ENCODE measurements at regions not wholly inside any gene's neighbourhood (a gene's known extent, or its start where the extent isn't known, plus 50 kb on each side); places are given as distances from the start of the nearest gene placed in this dataset.

GRCh38 chr5:82563745-82564144 lies 285.6 kb upstream of the RPS23 start:
- Histone ChIP-seq H3K9me3 (ENCODE audit: control insufficient read depth, insufficient read depth, low read depth, low read length) (no peaks in the 10 kb centered on the region), H3K27ac (ENCODE audit: low read length) (no peak overlapping the region), H3K27me3 (ENCODE audit: control insufficient read depth, insufficient read depth, low read length) (no peaks in the 10 kb centered on the region), H3K36me3 (ENCODE audit: control insufficient read depth, insufficient read depth, low read length) (no peaks in the 10 kb centered on the region), H3K4me3 (ENCODE audit: low read depth in 2 of 2, low read length in 2 of 2) (no peak overlapping the region), H3K4me1 (ENCODE audit: control insufficient read depth, insufficient read depth, low read length) (no peaks in the 10 kb centered on the region)
- POLR2A ChIA-PET = no interaction called here
- DNase-seq (ENCODE audit: low read depth, low spot score) = no peak
- intact Hi-C loops (cut with micrococcal nuclease; ENCODE audit: unreplicated experiment) = no loop called here
- no peak for ATAC-seq
- in situ Hi-C loops (cut with HindIII; ENCODE audit: low pct_unique_long_range_greater_than_20kb, low sequenced_read_pairs) = no loop called here
- CTCF ChIA-PET = no interaction called here
- no TSS peak for BruUV-seq (replicated peaks)
- TF ChIP-seq, protein P1, sequence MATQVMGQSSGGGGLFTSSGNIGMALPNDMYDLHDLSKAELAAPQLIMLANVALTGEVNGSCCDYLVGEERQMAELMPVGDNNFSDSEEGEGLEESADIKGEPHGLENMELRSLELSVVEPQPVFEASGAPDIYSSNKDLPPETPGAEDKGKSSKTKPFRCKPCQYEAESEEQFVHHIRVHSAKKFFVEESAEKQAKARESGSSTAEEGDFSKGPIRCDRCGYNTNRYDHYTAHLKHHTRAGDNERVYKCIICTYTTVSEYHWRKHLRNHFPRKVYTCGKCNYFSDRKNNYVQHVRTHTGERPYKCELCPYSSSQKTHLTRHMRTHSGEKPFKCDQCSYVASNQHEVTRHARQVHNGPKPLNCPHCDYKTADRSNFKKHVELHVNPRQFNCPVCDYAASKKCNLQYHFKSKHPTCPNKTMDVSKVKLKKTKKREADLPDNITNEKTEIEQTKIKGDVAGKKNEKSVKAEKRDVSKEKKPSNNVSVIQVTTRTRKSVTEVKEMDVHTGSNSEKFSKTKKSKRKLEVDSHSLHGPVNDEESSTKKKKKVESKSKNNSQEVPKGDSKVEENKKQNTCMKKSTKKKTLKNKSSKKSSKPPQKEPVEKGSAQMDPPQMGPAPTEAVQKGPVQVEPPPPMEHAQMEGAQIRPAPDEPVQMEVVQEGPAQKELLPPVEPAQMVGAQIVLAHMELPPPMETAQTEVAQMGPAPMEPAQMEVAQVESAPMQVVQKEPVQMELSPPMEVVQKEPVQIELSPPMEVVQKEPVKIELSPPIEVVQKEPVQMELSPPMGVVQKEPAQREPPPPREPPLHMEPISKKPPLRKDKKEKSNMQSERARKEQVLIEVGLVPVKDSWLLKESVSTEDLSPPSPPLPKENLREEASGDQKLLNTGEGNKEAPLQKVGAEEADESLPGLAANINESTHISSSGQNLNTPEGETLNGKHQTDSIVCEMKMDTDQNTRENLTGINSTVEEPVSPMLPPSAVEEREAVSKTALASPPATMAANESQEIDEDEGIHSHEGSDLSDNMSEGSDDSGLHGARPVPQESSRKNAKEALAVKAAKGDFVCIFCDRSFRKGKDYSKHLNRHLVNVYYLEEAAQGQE (IDR thresholded peaks at IDR 0.05; ENCODE audit: insufficient read depth in 1 of 2, low read depth in 2 of 2, low read length in 1 of 2) = no peak
- no peak for TF ChIP-seq TCF7L2 (IDR thresholded peaks at IDR 0.05; ENCODE audit: low read depth, low read length)
- no peak for TF ChIP-seq POLR2AphosphoS5 (IDR thresholded peaks at IDR 0.05; ENCODE audit: low read depth, low read length)
- TF ChIP-seq, protein P2, sequence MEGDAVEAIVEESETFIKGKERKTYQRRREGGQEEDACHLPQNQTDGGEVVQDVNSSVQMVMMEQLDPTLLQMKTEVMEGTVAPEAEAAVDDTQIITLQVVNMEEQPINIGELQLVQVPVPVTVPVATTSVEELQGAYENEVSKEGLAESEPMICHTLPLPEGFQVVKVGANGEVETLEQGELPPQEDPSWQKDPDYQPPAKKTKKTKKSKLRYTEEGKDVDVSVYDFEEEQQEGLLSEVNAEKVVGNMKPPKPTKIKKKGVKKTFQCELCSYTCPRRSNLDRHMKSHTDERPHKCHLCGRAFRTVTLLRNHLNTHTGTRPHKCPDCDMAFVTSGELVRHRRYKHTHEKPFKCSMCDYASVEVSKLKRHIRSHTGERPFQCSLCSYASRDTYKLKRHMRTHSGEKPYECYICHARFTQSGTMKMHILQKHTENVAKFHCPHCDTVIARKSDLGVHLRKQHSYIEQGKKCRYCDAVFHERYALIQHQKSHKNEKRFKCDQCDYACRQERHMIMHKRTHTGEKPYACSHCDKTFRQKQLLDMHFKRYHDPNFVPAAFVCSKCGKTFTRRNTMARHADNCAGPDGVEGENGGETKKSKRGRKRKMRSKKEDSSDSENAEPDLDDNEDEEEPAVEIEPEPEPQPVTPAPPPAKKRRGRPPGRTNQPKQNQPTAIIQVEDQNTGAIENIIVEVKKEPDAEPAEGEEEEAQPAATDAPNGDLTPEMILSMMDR (IDR thresholded peaks at IDR 0.05) = no peak

GRCh38 chr5:82562696-82563240 lies 284.6 kb upstream of the RPS23 start:
- in situ Hi-C loops (cut with HindIII; ENCODE audit: low pct_unique_long_range_greater_than_20kb, low sequenced_read_pairs) (no loop called here), intact Hi-C loops (cut with micrococcal nuclease; ENCODE audit: unreplicated experiment) (no loop called here)
- ChIA-PET POLR2A (no interaction called here), CTCF (no interaction called here)
- H3K9me3 ChIP-seq (ENCODE audit: control insufficient read depth, insufficient read depth, low read depth, low read length) = no peaks in the 10 kb centered on the region
- TF ChIP-seq POLR2AphosphoS5 (IDR thresholded peaks at IDR 0.05; ENCODE audit: low read depth, low read length) (no peak), TCF7L2 (IDR thresholded peaks at IDR 0.05; ENCODE audit: low read depth, low read length) (no peak), SIN3A (IDR thresholded peaks at IDR 0.05; ENCODE audit: borderline replicate concordance, insufficient read depth, low read depth, low read length) (no peak)
- TF ChIP-seq, protein P1 (IDR thresholded peaks at IDR 0.05; ENCODE audit: insufficient read depth in 1 of 2, low read depth in 2 of 2, low read length in 1 of 2) = no peak
- DNase-seq (ENCODE audit: low read depth, low spot score) (no peak), ATAC-seq (no peak)
- no peaks in the 10 kb centered on the region for H3K36me3 ChIP-seq (ENCODE audit: control insufficient read depth, insufficient read depth, low read length)
- BruUV-seq (replicated peaks) = no TSS peak
- H3K4me1 ChIP-seq (ENCODE audit: control insufficient read depth, insufficient read depth, low read length) = no peaks in the 10 kb centered on the region
- no peak overlapping the region for H3K4me3 ChIP-seq (ENCODE audit: low read depth in 2 of 2, low read length in 2 of 2)
- H3K27me3 ChIP-seq (ENCODE audit: control insufficient read depth, insufficient read depth, low read length) = no peaks in the 10 kb centered on the region
- no peak overlapping the region for H3K27ac ChIP-seq (ENCODE audit: low read length)
